ENCODE measurements at regions not wholly inside any gene's neighbourhood (a gene's known extent, or its start where the extent isn't known, plus 50 kb on each side); places are given as distances from the start of the nearest gene placed in this dataset.

DNA sequence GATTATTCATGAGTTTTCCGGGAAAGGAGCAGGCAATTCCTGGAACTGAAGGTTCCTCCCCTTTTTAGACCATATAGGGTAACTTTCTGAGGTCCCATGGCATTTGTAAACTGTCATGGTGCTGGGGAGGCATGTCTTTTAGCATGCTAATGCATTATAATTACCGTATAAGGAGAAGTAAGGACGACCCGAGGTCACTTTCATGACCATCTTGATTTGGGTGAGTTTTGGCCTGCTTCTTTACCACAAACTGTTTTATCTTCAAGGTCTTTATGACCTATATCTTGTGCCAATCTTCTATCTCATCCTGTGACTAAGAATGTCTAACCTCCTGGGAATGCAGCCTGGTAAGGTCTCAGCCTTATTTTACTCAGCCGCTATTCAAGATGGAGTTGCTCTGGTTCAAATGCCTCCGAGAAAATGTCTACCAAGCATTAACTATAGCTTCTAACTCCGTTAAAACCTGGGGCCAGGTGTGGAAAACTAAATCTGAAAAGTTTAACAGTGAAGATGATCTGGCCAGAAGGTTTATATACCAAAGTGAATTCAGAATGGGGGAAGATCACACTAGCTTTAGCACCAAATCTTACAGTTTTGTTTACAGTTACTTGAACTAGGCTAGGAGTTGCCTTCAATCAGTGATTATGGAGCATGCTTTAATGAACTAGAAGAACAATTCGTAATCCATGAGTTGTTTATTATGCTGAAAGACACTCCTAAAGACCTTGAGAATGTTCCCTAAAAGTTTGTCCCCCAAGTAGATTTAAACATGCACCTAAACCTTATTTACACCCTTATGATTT, 80.0 kb upstream of the TOP1 start (continued):
- TF ChIP-seq ZBTB7A (IDR thresholded peaks at IDR 0.05; ENCODE audit: borderline replicate concordance, control insufficient read depth, low read depth, low read length) (no peak), MXD1 (CRISPR knock-in tag; IDR thresholded peaks at IDR 0.05; ENCODE audit: borderline replicate concordance, poor library complexity, severe bottlenecking) (no peak), CBX3 (IDR thresholded peaks at IDR 0.05; ENCODE audit: borderline replicate concordance in 1 of 2, low read length in 2 of 2) (no peak), RBFOX2 (IDR thresholded peaks at IDR 0.05; ENCODE audit: low read depth, low read length) (no peak), SP1 (CRISPR knock-in tag; IDR thresholded peaks at IDR 0.05) (no peak), BRD4 (IDR thresholded peaks at IDR 0.05) (peak; percentile 43; the same call in 1 of the 2 replicates), JUND (IDR thresholded peaks at IDR 0.05; ENCODE audit: borderline replicate concordance, low read depth, low read length) (no peak), JUND (tag; IDR thresholded peaks at IDR 0.05; ENCODE audit: borderline replicate concordance, low read depth, low read length) (peak; percentile 63; the same call in 1 of the 3 replicates), EHMT2 (IDR thresholded peaks at IDR 0.05) (no peak), HCFC1 (IDR thresholded peaks at IDR 0.05; ENCODE audit: low read depth, low read length) (no peak), ZNF77 (CRISPR knock-in tag; IDR thresholded peaks at IDR 0.05) (no peak), PHTF2 (CRISPR knock-in tag; IDR thresholded peaks at IDR 0.05) (no peak), ZNF551 (CRISPR knock-in tag; IDR thresholded peaks at IDR 0.05) (no peak), USF2 (CRISPR knock-in tag; IDR thresholded peaks at IDR 0.05) (no peak), FOXA3 (CRISPR knock-in tag; conservative IDR thresholded peaks at IDR 0.05 in 1 of 2, IDR thresholded peaks at IDR 0.05 in 1 of 2) (no peak), GMEB1 (CRISPR knock-in tag; IDR thresholded peaks at IDR 0.05) (peak; percentile 60), THRA (IDR thresholded peaks at IDR 0.05) (no peak), FOXK1 (CRISPR knock-in tag; IDR thresholded peaks at IDR 0.05; ENCODE audit: borderline replicate concordance) (no peak), HNRNPK (IDR thresholded peaks at IDR 0.05; ENCODE audit: low read depth, low read length, poor library complexity, severe bottlenecking) (no peak), FOSL1 (tag; conservative IDR thresholded peaks at IDR 0.05) (peak; percentile 98)
- TF ChIP-seq, protein P1, sequence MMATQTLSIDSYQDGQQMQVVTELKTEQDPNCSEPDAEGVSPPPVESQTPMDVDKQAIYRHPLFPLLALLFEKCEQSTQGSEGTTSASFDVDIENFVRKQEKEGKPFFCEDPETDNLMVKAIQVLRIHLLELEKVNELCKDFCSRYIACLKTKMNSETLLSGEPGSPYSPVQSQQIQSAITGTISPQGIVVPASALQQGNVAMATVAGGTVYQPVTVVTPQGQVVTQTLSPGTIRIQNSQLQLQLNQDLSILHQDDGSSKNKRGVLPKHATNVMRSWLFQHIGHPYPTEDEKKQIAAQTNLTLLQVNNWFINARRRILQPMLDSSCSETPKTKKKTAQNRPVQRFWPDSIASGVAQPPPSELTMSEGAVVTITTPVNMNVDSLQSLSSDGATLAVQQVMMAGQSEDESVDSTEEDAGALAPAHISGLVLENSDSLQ (IDR thresholded peaks at IDR 0.05) = peak; percentile 37
- TF ChIP-seq, protein P2, sequence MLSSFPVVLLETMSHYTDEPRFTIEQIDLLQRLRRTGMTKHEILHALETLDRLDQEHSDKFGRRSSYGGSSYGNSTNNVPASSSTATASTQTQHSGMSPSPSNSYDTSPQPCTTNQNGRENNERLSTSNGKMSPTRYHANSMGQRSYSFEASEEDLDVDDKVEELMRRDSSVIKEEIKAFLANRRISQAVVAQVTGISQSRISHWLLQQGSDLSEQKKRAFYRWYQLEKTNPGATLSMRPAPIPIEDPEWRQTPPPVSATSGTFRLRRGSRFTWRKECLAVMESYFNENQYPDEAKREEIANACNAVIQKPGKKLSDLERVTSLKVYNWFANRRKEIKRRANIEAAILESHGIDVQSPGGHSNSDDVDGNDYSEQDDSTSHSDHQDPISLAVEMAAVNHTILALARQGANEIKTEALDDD (IDR thresholded peaks at IDR 0.05) = no peak; the same call in 1 of the 2 replicates

Measured in K562 (cell line).